OCI-LY1 (cell line): ENCODE measurements at regions not wholly inside any gene's neighbourhood (a gene's known extent, or its start where the extent isn't known, plus 50 kb on each side); places are given as distances from the start of the nearest gene placed in this dataset.
"Not testable (repeated sequence)": the region's sequence is repeated elsewhere in the genome, so short reads cannot be mapped to it uniquely, and the experiment has no call there.

Experiments
- H2AFZ ChIP-seq: fragments of 200-600 bp; sonication (generic), shearing (Covaris generic); 2 replicates; pipeline ENCODE4 v1.6.0; 2014; ENCODE audit warnings: antibody characterized with exemption, mild to moderate bottlenecking, low read length
- H3F3A ChIP-seq: fragments of 200-600 bp; sonication (generic), shearing (Covaris generic); 2 replicates; pipeline ENCODE4 v1.6.0; 2014; ENCODE audit warnings: mild to moderate bottlenecking, antibody characterized with exemption, low read length, moderate library complexity; ENCODE audit not compliant: insufficient read depth
- H3K27ac ChIP-seq: fragments of 200-600 bp; sonication (generic); 2 replicates; pipeline ENCODE4 v1.5.1; 2014; ENCODE audit warnings: low read length, mixed run types, mild to moderate bottlenecking, low read depth; ENCODE audit not compliant: poor library complexity, severe bottlenecking
- H3K27me3 ChIP-seq: fragments of 200-600 bp; sonication (generic); 2 replicates; pipeline ENCODE4 v1.6.0; 2014; ENCODE audit warnings: antibody characterized with exemption, mild to moderate bottlenecking, low read length, moderate library complexity; ENCODE audit not compliant: insufficient read depth
- H3K36me3 ChIP-seq: fragments of 200-600 bp; sonication (generic); 2 replicates; pipeline ENCODE4 v1.6.1; 2014; ENCODE audit warnings: mild to moderate bottlenecking, antibody characterized with exemption, low read length, moderate library complexity, mixed read lengths; ENCODE audit not compliant: insufficient read depth
- H3K4me1 ChIP-seq: fragments of 200-600 bp; sonication (generic); 2 replicates; pipeline ENCODE4 v1.5.1; 2014; ENCODE audit warnings: mild to moderate bottlenecking, low read length, moderate library complexity; ENCODE audit not compliant: insufficient read depth, severe bottlenecking
- H3K4me2 ChIP-seq: fragments of 200-600 bp; sonication (generic), shearing (Covaris generic); 2 replicates; pipeline ENCODE4 v1.6.1; 2014; ENCODE audit warnings: low read length
- H3K4me3 ChIP-seq: fragments of 200-600 bp; sonication (generic); 2 replicates; pipeline ENCODE4 v1.5.1; 2014; ENCODE audit warnings: low read length, low read depth, mild to moderate bottlenecking, mixed read lengths; ENCODE audit not compliant: poor library complexity, severe bottlenecking
- H3K79me2 ChIP-seq: fragments of 200-600 bp; shearing (Covaris generic); 2 replicates; pipeline ENCODE4 v1.6.1; 2016; ENCODE audit warnings: mixed run types, low read length, mixed read lengths; ENCODE audit not compliant: insufficient read depth
- H3K9ac ChIP-seq: fragments of 200-600 bp; sonication (generic), shearing (Covaris generic); 2 replicates; pipeline ENCODE4 v1.6.1; 2014; ENCODE audit warnings: mild to moderate bottlenecking, low read length, mixed read lengths
- H3K9me2 ChIP-seq: fragments of 200-600 bp; sonication (generic), shearing (Covaris generic); 2 replicates; pipeline ENCODE4 v1.6.1; 2014; ENCODE audit warnings: low read depth, mild to moderate bottlenecking, low read length, mixed read lengths
- H3K9me3 ChIP-seq: fragments of 200-600 bp; shearing (Covaris generic); 2 replicates; pipeline ENCODE4 v1.6.1; 2014; ENCODE audit warnings: low read length, mixed read lengths
- H4K20me1 ChIP-seq: fragments of 200-600 bp; sonication (generic), shearing (Covaris generic); 2 replicates; pipeline ENCODE4 v1.6.0; 2016; ENCODE audit warnings: mild to moderate bottlenecking, low read length; ENCODE audit not compliant: insufficient read depth
- EZH2 ChIP-seq: fragments of 200-600 bp; sonication (generic), shearing (Covaris generic); IDR thresholded peaks from 2 replicates; pipeline ENCODE4 v1.8.0; 2017; ENCODE audit warnings: borderline replicate concordance, mixed run types, mild to moderate bottlenecking, antibody characterized with exemption, low read length, moderate library complexity, mixed read lengths
- TF ChIP-seq, protein P1 (sequence below): fragments of 200-600 bp; sonication (generic), shearing (Covaris generic); IDR thresholded peaks from 2 replicates; pipeline ENCODE4 v1.5.1; 2017; ENCODE audit warnings: mild to moderate bottlenecking, antibody characterized with exemption, low read length, moderate library complexity, mixed read lengths

DNA sequence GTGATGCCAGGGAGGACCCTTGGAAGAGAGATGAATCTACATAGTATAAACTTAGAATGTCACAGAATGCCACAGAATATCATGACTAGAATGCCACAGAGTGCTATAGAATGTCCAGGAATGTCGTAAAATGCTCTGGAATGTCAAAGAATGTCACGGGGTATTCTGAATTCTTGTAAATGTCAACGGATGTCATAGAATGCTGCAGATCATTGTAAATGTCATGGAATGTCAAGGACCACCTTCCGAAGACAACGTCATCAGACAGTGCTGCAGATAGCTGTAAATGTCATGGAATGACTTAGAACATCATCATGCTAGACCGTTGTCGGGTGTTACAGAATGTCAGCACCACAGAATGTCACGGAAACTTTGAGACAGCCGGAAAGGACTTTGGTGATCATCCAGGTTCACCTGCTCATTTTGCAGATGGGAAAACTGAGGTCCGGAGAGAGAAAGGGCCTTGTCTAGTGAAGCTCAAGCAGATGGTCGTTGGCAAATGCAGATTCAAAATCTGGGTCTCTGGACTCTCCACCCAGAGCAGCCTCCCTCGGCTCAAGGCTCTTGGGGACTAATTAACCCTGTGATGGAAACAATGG, 117.1 kb downstream of the LHX2 start:
- no peak overlapping the region for H3K27ac ChIP-seq
- no peak overlapping the region for H3K9ac ChIP-seq
- no peaks in the 10 kb centered on the region for H3K9me2 ChIP-seq
- H2AFZ ChIP-seq = no peak overlapping the region
- no peak overlapping the region for H3K4me3 ChIP-seq
- no peaks in the 10 kb centered on the region for H3K36me3 ChIP-seq
- no peak overlapping the region for H3K4me2 ChIP-seq
- H3K79me2 ChIP-seq = no peaks in the 10 kb centered on the region
- H3K4me1 ChIP-seq = no peaks in the 10 kb centered on the region
- H3K27me3 ChIP-seq = 0 out of 2 replicates have a peak, but pooled peaks cover 5% of the 10 kb centered on the region
- H3F3A ChIP-seq = no peaks in the 10 kb centered on the region
- TF ChIP-seq, protein P1, sequence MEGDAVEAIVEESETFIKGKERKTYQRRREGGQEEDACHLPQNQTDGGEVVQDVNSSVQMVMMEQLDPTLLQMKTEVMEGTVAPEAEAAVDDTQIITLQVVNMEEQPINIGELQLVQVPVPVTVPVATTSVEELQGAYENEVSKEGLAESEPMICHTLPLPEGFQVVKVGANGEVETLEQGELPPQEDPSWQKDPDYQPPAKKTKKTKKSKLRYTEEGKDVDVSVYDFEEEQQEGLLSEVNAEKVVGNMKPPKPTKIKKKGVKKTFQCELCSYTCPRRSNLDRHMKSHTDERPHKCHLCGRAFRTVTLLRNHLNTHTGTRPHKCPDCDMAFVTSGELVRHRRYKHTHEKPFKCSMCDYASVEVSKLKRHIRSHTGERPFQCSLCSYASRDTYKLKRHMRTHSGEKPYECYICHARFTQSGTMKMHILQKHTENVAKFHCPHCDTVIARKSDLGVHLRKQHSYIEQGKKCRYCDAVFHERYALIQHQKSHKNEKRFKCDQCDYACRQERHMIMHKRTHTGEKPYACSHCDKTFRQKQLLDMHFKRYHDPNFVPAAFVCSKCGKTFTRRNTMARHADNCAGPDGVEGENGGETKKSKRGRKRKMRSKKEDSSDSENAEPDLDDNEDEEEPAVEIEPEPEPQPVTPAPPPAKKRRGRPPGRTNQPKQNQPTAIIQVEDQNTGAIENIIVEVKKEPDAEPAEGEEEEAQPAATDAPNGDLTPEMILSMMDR = no peak
- TF ChIP-seq EZH2 = no peak
- H4K20me1 ChIP-seq = no peaks in the 10 kb centered on the region
- no peaks in the 10 kb centered on the region for H3K9me3 ChIP-seq

DNA sequence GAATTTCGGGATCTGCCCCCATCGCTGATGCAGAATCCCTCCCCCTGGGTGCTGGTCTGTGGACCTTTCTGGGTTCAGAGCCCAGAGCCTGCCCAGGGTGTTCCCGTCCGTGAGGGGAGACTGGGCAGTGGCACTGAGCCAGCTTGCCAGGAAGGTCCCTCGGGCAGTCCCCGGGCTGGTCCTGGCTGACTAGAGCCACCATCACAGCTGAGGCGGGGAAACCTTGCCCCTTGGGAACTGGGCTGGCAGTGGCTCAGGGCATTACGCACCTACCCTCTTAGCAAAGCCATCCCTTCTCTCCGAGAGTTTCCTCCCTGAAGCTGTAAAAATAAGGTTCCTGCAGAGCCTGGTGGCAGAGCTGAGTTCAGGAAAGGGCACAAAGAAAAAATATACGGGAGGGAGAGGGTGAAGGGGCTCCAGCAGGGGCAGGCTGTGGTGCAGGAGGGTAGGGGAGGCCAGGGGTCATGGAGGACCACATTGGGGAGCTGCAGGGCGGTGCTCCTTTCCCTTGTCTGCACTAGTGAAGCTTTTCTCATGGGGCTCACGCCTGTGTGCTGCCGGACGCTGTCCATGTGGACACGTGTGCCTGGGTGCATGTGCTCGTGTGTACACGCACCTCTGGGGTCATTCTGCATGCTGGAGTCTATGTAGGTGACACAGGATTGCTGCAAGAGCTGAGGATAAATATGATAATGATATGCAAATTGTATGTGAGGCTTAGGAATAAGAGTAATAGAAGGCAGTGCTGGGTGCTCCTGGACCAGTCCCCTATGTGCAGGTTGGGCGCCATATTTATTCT, 118.9 kb downstream of the LHX2 start:
- no peak overlapping the region for H3K9ac ChIP-seq
- no peaks in the 10 kb centered on the region for H3K4me1 ChIP-seq
- TF ChIP-seq, protein P1 = no peak
- TF ChIP-seq EZH2 = no peak
- no peaks in the 10 kb centered on the region for H3K9me2 ChIP-seq
- no peak overlapping the region for H2AFZ ChIP-seq
- no peaks in the 10 kb centered on the region for H3K79me2 ChIP-seq
- H3K4me3 ChIP-seq = no peak overlapping the region
- no peaks in the 10 kb centered on the region for H3F3A ChIP-seq
- H3K4me2 ChIP-seq = no peak overlapping the region
- no peaks in the 10 kb centered on the region for H3K9me3 ChIP-seq
- H3K27ac ChIP-seq = no peak overlapping the region
- H4K20me1 ChIP-seq = no peaks in the 10 kb centered on the region
- H3K36me3 ChIP-seq = no peaks in the 10 kb centered on the region
- H3K27me3 ChIP-seq = 0 out of 2 replicates have a peak, but pooled peaks cover 5% of the 10 kb centered on the region

DNA sequence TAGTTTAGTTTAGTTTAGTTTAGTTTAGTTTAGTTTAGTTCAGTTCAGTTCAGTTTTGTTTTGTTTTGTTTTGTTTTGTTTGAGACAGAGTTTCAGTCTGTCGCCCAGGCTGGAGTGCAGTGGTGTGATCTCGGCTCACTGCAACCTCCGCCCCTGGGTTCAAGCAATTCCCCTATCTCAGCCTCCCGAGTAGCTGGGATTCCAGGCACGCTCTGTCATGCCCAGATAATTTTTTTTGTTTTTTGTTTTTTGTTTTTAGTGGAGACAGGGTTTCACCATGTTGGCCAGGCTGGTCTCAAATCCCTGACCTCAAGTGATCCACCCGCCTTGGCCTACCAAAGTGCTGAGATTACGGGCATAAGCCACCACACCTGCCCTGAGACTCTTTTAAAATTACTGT, 120.0 kb downstream of the LHX2 start:
- H3K9me2 ChIP-seq, H3K9ac ChIP-seq, H3K27ac ChIP-seq, H3K36me3 ChIP-seq, H3K27me3 ChIP-seq, H3F3A ChIP-seq, H2AFZ ChIP-seq, H3K4me3 ChIP-seq, H3K4me2 ChIP-seq, H3K9me3 ChIP-seq, H3K79me2 ChIP-seq, H3K4me1 ChIP-seq, H4K20me1 ChIP-seq: not testable (repeated sequence)
